ENCODE measurements at regions not wholly inside any gene's neighbourhood (a gene's known extent, or its start where the extent isn't known, plus 50 kb on each side); places are given as distances from the start of the nearest gene placed in this dataset.

GRCh38 chr10:93236393-93237040, 162.8 kb downstream of the CYP26A1 start:
- Histone ChIP-seq H3K4me3 (ENCODE audit: low read length) (no peak overlapping the region), H3K9me3 (ENCODE audit: insufficient read depth, low read depth, low read length) (no peaks in the 10 kb centered on the region), H3K36me3 (ENCODE audit: insufficient read depth, low read length) (no peaks in the 10 kb centered on the region), H3K27me3 (ENCODE audit: insufficient read depth, low read length) (no peaks in the 10 kb centered on the region), H3K4me1 (ENCODE audit: insufficient read depth, low read length) (peaks cover 7% of the 10 kb centered on the region; the same call in 1 of the 2 replicates), H3K27ac (ENCODE audit: low read depth, low read length) (no peak overlapping the region), H3K9ac (ENCODE audit: low read depth, low read length) (no peak overlapping the region)
- 96% methylated on average over 4 of the region's 4 CpGs for WGBS

- Histone ChIP-seq H3K4me1 (ENCODE audit: insufficient read depth, low read length) (no peaks in the 10 kb centered on the region), H3K4me3 (ENCODE audit: low read length) (no peak overlapping the region), H3K27ac (ENCODE audit: low read depth, low read length) (no peak overlapping the region), H3K9me3 (ENCODE audit: insufficient read depth, low read depth, low read length) (no peaks in the 10 kb centered on the region), H3K9ac (ENCODE audit: low read depth, low read length) (no peak overlapping the region), H3K36me3 (ENCODE audit: insufficient read depth, low read length) (no peaks in the 10 kb centered on the region), H3K27me3 (ENCODE audit: insufficient read depth, low read length) (no peaks in the 10 kb centered on the region)
- 88% methylated on average over 1 of the region's 1 CpG for WGBS
Measured at GRCh38 chr10:93245147-93245546, 171.5 kb downstream of the CYP26A1 start.

GRCh38 chr10:93245779-93246178, 172.1 kb downstream of the CYP26A1 start:
- H3K36me3 ChIP-seq (ENCODE audit: insufficient read depth, low read length) = no peaks in the 10 kb centered on the region
- H3K27ac ChIP-seq (ENCODE audit: low read depth, low read length) = no peak overlapping the region
- no peak overlapping the region for H3K9ac ChIP-seq (ENCODE audit: low read depth, low read length)
- no peak overlapping the region for H3K4me3 ChIP-seq (ENCODE audit: low read length)
- no peaks in the 10 kb centered on the region for H3K27me3 ChIP-seq (ENCODE audit: insufficient read depth, low read length)
- no peaks in the 10 kb centered on the region for H3K4me1 ChIP-seq (ENCODE audit: insufficient read depth, low read length)
- H3K9me3 ChIP-seq (ENCODE audit: insufficient read depth, low read depth, low read length) = no peaks in the 10 kb centered on the region
- WGBS = 91% methylated on average over 7 of the region's 8 CpGs

GRCh38 chr10:93248583-93249227, 175.0 kb downstream of the CYP26A1 start:
- H3K4me1 ChIP-seq (ENCODE audit: insufficient read depth, low read length) = peaks cover 6% of the 10 kb centered on the region; the same call in 1 of the 2 replicates
- 81% methylated on average over 19 of the region's 19 CpGs for WGBS
- H3K27ac ChIP-seq (ENCODE audit: low read depth, low read length) = no peak overlapping the region
- no peak overlapping the region for H3K4me3 ChIP-seq (ENCODE audit: low read length)
- no peak overlapping the region for H3K9ac ChIP-seq (ENCODE audit: low read depth, low read length)
- H3K27me3 ChIP-seq (ENCODE audit: insufficient read depth, low read length) = no peaks in the 10 kb centered on the region
- H3K36me3 ChIP-seq (ENCODE audit: insufficient read depth, low read length) = no peaks in the 10 kb centered on the region
- no peaks in the 10 kb centered on the region for H3K9me3 ChIP-seq (ENCODE audit: insufficient read depth, low read depth, low read length)

GRCh38 chr10:93250010-93250409, 176.3 kb downstream of the CYP26A1 start:
- 93% methylated on average over 6 of the region's 6 CpGs for WGBS
- Histone ChIP-seq H3K27me3 (ENCODE audit: insufficient read depth, low read length) (no peaks in the 10 kb centered on the region), H3K27ac (ENCODE audit: low read depth, low read length) (no peak overlapping the region)

GRCh38 chr10:93254180-93254853, 180.6 kb downstream of the CYP26A1 start:
- Histone ChIP-seq H3K36me3 (ENCODE audit: insufficient read depth, low read length) (no peaks in the 10 kb centered on the region), H3K4me1 (ENCODE audit: insufficient read depth, low read length) (peaks cover 12% of the 10 kb centered on the region; the same call in 1 of the 2 replicates), H3K4me3 (ENCODE audit: low read length) (no peak overlapping the region), H3K9ac (ENCODE audit: low read depth, low read length) (no peak overlapping the region), H3K9me3 (ENCODE audit: insufficient read depth, low read depth, low read length) (no peaks in the 10 kb centered on the region), H3K27me3 (ENCODE audit: insufficient read depth, low read length) (no peaks in the 10 kb centered on the region), H3K27ac (ENCODE audit: low read depth, low read length) (no peak overlapping the region)
- WGBS = 86% methylated on average over 2 of the region's 2 CpGs

More at GRCh38 chr10:93250010-93250409, 176.3 kb downstream of the CYP26A1 start:
- H3K36me3 ChIP-seq (ENCODE audit: insufficient read depth, low read length) = no peaks in the 10 kb centered on the region
- no peak overlapping the region for H3K9ac ChIP-seq (ENCODE audit: low read depth, low read length)
- H3K4me1 ChIP-seq (ENCODE audit: insufficient read depth, low read length) = peaks cover 12% of the 10 kb centered on the region; the same call in 1 of the 2 replicates
- no peaks in the 10 kb centered on the region for H3K9me3 ChIP-seq (ENCODE audit: insufficient read depth, low read depth, low read length)
- no peak overlapping the region for H3K4me3 ChIP-seq (ENCODE audit: low read length)

- 92% methylated on average over 1 of the region's 1 CpG for WGBS
Measured at GRCh38 chr10:93255546-93255945, 181.9 kb downstream of the CYP26A1 start.

More at GRCh38 chr10:93255546-93255945, 181.9 kb downstream of the CYP26A1 start:
- Histone ChIP-seq H3K27ac (ENCODE audit: low read depth, low read length) (no peak overlapping the region), H3K9ac (ENCODE audit: low read depth, low read length) (no peak overlapping the region), H3K4me1 (ENCODE audit: insufficient read depth, low read length) (peaks cover 12% of the 10 kb centered on the region; the same call in 1 of the 2 replicates), H3K9me3 (ENCODE audit: insufficient read depth, low read depth, low read length) (no peaks in the 10 kb centered on the region), H3K4me3 (ENCODE audit: low read length) (no peak overlapping the region), H3K36me3 (ENCODE audit: insufficient read depth, low read length) (no peaks in the 10 kb centered on the region), H3K27me3 (ENCODE audit: insufficient read depth, low read length) (no peaks in the 10 kb centered on the region)

All from HUES64 (cell line).